Fibroblast of skin of scalp (primary cell): ENCODE measurements at regions not wholly inside any gene's neighbourhood (a gene's known extent, or its start where the extent isn't known, plus 50 kb on each side); places are given as distances from the start of the nearest gene placed in this dataset.
"Not testable (repeated sequence)": the region's sequence is repeated elsewhere in the genome, so short reads cannot be mapped to it uniquely, and the experiment has no call there.

ENCODE experiments used
- DNase-seq: peaks from one replicate; pipeline ENCODE4 v3.0.0-alpha.2; 2013

- no peak for DNase-seq
These were observed 70.9 kb upstream of the NBPF4 start for GRCh38 chr1:108314815-108315214.

DNA sequence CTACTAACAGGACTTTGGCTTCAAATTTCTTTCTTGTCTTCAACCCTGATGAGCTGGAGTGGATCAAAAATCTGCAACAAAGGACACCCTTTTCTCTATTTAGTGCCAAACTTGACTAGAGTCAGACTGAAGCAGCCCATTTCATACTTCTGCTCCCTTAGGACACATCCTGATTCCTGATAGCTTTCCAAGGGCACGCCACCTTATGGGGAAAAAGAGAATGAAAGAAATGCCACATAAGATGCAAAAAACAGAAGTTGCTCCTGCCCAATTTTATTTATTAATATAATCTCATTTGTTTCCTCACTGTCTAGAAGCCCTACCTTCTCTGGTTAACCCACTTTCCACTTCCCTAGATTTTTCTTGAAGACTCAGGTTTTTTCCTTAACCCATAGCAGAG lies 72.7 kb upstream of the NBPF4 start:
- DNase-seq: peak; percentile 11

DNA sequence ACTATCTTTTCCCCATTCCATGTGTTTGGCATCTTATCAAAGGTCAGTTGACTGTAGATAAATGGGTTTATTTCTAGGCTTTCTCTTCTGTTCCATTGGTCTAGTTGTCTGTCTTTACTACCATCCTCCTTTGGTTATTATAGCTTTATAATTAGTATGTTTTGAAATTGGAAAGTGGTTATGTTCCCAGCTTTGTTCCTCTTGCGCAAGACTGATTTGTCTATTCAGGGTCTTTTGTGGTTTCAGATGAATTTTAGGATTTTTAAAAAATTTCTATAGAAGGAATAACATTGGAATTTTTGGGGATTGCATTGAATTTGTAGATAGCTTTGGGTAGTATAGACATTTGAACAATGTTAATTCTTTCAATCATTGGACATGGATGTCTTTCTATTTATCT lies 77.0 kb upstream of the NBPF4 start:
- no peak for DNase-seq

GRCh38 chr1:108325338-108325737 lies 81.5 kb upstream of the NBPF4 start:
- not testable (repeated sequence) for DNase-seq

- no peak for DNase-seq
These were observed 83.9 kb upstream of the NBPF4 start for GRCh38 chr1:108327534-108328466.

GRCh38 chr1:108345776-108346531 lies 102.1 kb upstream of the NBPF4 start:
- no peak for DNase-seq

- DNase-seq: no peak
These were observed 92.3 kb upstream of the NBPF6 start for GRCh38 chr1:108357802-108358201.

DNA sequence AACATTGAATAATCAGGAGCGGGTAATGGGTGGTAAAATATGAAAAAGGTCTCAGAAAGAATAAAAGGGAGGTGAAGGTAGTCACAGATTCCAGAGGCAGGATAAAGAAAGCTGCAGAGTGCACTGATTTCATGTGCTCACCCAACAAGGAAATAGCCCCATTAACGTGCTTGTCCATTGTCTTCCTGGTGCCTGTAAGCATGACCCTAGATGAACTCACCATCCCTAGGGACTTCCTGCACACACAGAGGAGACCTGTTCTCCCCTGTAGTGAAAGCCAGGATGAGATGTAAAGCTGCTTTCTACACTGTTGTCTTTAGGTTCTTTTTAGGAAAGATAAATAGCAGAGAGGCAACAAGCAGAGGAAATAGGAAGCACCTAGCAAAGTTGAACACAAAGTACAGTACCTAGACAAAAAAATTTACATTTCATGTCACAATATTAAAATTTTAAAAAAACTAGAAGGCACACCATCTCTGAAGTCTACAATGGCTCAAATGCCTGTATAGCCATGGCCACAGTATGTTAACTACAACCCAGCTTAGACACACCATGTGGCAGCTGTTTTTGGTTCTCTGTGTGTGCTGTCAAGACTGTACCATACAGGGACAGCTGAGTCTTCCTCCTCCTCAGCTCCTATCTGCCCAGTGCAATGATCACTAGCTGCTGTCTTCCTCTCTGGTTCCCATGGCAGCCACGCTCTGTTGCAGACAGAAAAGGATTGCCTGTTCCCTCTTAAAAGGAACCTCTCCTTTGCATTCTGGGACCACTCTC lies 69.9 kb upstream of the NBPF6 start:
- DNase-seq: not testable (repeated sequence)
